ENCODE measurements at regions not wholly inside any gene's neighbourhood (a gene's known extent, or its start where the extent isn't known, plus 50 kb on each side); places are given as distances from the start of the nearest gene placed in this dataset.

GRCh38 chr11:57913715-57914704 is 109.7 kb upstream of the OR9Q1 start:
- no peak for DNase-seq
- no peaks in the 10 kb centered on the region for H3K79me2 ChIP-seq (ENCODE audit: insufficient read depth)
- no peak overlapping the region for H3K9ac ChIP-seq
- TF ChIP-seq EZH2 (IDR thresholded peaks at IDR 0.05; ENCODE audit: insufficient read depth, poor library complexity, severe bottlenecking) (no peak), EZH2phosphoT487 (IDR thresholded peaks at IDR 0.05; ENCODE audit: insufficient read depth, low read depth) (no peak)
- H3K9me2 ChIP-seq (ENCODE audit: insufficient read depth), result no peaks in the 10 kb centered on the region
- H2AFZ ChIP-seq, result no peak overlapping the region
- 26 to 30% methylated on average over 6 of the region's 6 CpGs for WGBS, 2 experiments (ENCODE audit: low coverage in 1 of 2, low lambda C conversion rate in 2 of 2, missing lambda C conversion rate in 2 of 2)
- H3K36me3 ChIP-seq (ENCODE audit: low read depth), result no peaks in the 10 kb centered on the region
- no peak overlapping the region for H3K4me2 ChIP-seq (ENCODE audit: unreplicated experiment)
- in situ Hi-C loops (cut with MboI), result no loop called here
- H4K20me1 ChIP-seq (ENCODE audit: insufficient read depth), result no peaks in the 10 kb centered on the region
- no peak overlapping the region for H3K27ac ChIP-seq
- H3K27me3 ChIP-seq (replicated peaks; ENCODE audit: insufficient read depth), result no peaks in the 10 kb centered on the region
- H3K4me3 ChIP-seq, result no peak overlapping the region
- H3K9me3 ChIP-seq (ENCODE audit: low read depth), result no peaks in the 10 kb centered on the region
- no peaks in the 10 kb centered on the region for H3K4me1 ChIP-seq (ENCODE audit: insufficient read depth)
- H3F3A ChIP-seq (ENCODE audit: insufficient read depth), result no peaks in the 10 kb centered on the region

GRCh38 chr11:57917632-57918031 is 106.0 kb upstream of the OR9Q1 start:
- Histone ChIP-seq H3K4me1 (ENCODE audit: insufficient read depth) (no peaks in the 10 kb centered on the region), H3K9ac (no peak overlapping the region), H3K4me3 (no peak overlapping the region), H4K20me1 (ENCODE audit: insufficient read depth) (no peaks in the 10 kb centered on the region), H3K27ac (no peak overlapping the region), H3K9me3 (ENCODE audit: low read depth) (no peaks in the 10 kb centered on the region), H3K36me3 (ENCODE audit: low read depth) (no peaks in the 10 kb centered on the region), H3F3A (ENCODE audit: insufficient read depth) (no peaks in the 10 kb centered on the region), H3K4me2 (ENCODE audit: unreplicated experiment) (no peak overlapping the region), H2AFZ (no peak overlapping the region), H3K79me2 (ENCODE audit: insufficient read depth) (no peaks in the 10 kb centered on the region), H3K9me2 (ENCODE audit: insufficient read depth) (no peaks in the 10 kb centered on the region), H3K27me3 (replicated peaks; ENCODE audit: insufficient read depth) (no peaks in the 10 kb centered on the region)
- no peak for DNase-seq
- TF ChIP-seq EZH2phosphoT487 (IDR thresholded peaks at IDR 0.05; ENCODE audit: insufficient read depth, low read depth) (no peak), EZH2 (IDR thresholded peaks at IDR 0.05; ENCODE audit: insufficient read depth, poor library complexity, severe bottlenecking) (no peak)
- in situ Hi-C loops (cut with MboI), result no loop called here
- WGBS, 2 experiments (ENCODE audit: low coverage in 1 of 2, low lambda C conversion rate in 2 of 2, missing lambda C conversion rate in 2 of 2), result 12 to 30% methylated on average over 5 of the region's 5 CpGs

GRCh38 chr11:57920971-57921370 is 102.7 kb upstream of the OR9Q1 start:
- Histone ChIP-seq H3K9ac (no peak overlapping the region), H3K9me3 (ENCODE audit: low read depth) (no peaks in the 10 kb centered on the region), H3K79me2 (ENCODE audit: insufficient read depth) (no peaks in the 10 kb centered on the region), H3K4me3 (no peak overlapping the region), H3K4me1 (ENCODE audit: insufficient read depth) (no peaks in the 10 kb centered on the region), H3K4me2 (ENCODE audit: unreplicated experiment) (no peak overlapping the region), H3K9me2 (ENCODE audit: insufficient read depth) (no peaks in the 10 kb centered on the region), H3K27ac (no peak overlapping the region), H4K20me1 (ENCODE audit: insufficient read depth) (no peaks in the 10 kb centered on the region), H3K36me3 (ENCODE audit: low read depth) (no peaks in the 10 kb centered on the region), H3F3A (ENCODE audit: insufficient read depth) (no peaks in the 10 kb centered on the region), H2AFZ (no peak overlapping the region), H3K27me3 (replicated peaks; ENCODE audit: insufficient read depth) (no peaks in the 10 kb centered on the region; the same call in 1 of the 2 replicates)
- no peak for DNase-seq
- WGBS, 2 experiments (ENCODE audit: low coverage in 1 of 2, low lambda C conversion rate in 2 of 2, missing lambda C conversion rate in 2 of 2), result 40 to 54% methylated on average over 5 of the region's 5 CpGs
- in situ Hi-C loops (cut with MboI), result no loop called here
- no peak for TF ChIP-seq EZH2phosphoT487 (IDR thresholded peaks at IDR 0.05; ENCODE audit: insufficient read depth, low read depth)
- no peak for TF ChIP-seq EZH2 (IDR thresholded peaks at IDR 0.05; ENCODE audit: insufficient read depth, poor library complexity, severe bottlenecking)

- TF ChIP-seq EZH2 (IDR thresholded peaks at IDR 0.05; ENCODE audit: insufficient read depth, poor library complexity, severe bottlenecking), result no peak
Measured at GRCh38 chr11:57932105-57932504, 91.6 kb upstream of the OR9Q1 start.

More at GRCh38 chr11:57932105-57932504, 91.6 kb upstream of the OR9Q1 start:
- Histone ChIP-seq H3K79me2 (ENCODE audit: insufficient read depth) (no peaks in the 10 kb centered on the region), H3K9me3 (ENCODE audit: low read depth) (no peaks in the 10 kb centered on the region), H3K4me3 (no peak overlapping the region), H3F3A (ENCODE audit: insufficient read depth) (no peaks in the 10 kb centered on the region), H3K4me2 (ENCODE audit: unreplicated experiment) (no peak overlapping the region), H3K36me3 (ENCODE audit: low read depth) (no peaks in the 10 kb centered on the region), H3K27ac (no peak overlapping the region), H4K20me1 (ENCODE audit: insufficient read depth) (no peaks in the 10 kb centered on the region), H3K9ac (no peak overlapping the region), H3K9me2 (ENCODE audit: insufficient read depth) (no peaks in the 10 kb centered on the region), H2AFZ (no peak overlapping the region), H3K27me3 (replicated peaks; ENCODE audit: insufficient read depth) (peaks cover 26% of the 10 kb centered on the region), H3K4me1 (ENCODE audit: insufficient read depth) (no peaks in the 10 kb centered on the region)
- in situ Hi-C loops (cut with MboI), result no loop called here
- no peak for DNase-seq
- 6 to 19% methylated on average over 2 of the region's 2 CpGs for WGBS, 2 experiments (ENCODE audit: low coverage in 1 of 2, low lambda C conversion rate in 2 of 2, missing lambda C conversion rate in 2 of 2)

Measured in GM23248 (cell line).